Psoas muscle (tissue), 7 donors: ENCODE measurements at regions not wholly inside any gene's neighbourhood (a gene's known extent, or its start where the extent isn't known, plus 50 kb on each side); places are given as distances from the start of the nearest gene placed in this dataset.

Experiments used
- ATAC-seq, 4 donors: fragments of 200-7000 bp; cut with Tn5 transposase; one replicate each; pipeline ENCODE4 v1.9.1; 2020; ENCODE audit warnings: moderate library complexity in 3 of 4, mild to moderate bottlenecking in 2 of 4
- DNase-seq, 2 donors: peaks; one replicate each; pipeline ENCODE4 v3.0.0-alpha.2; 2020
- H3K27ac ChIP-seq: fragments of 200-600 bp; one replicate; pipeline ENCODE4 v1.8.0; 2022
- H3K27me3 ChIP-seq, 3 donors: fragments of 200-600 bp in 1 of 3; one replicate each; pipeline versions ENCODE4 v1.6.1 to v1.8.0; 2013 to 2022; ENCODE audit warnings: low read length in 2 of 3, mild to moderate bottlenecking in 2 of 3, moderate library complexity in 1 of 3; ENCODE audit not compliant: insufficient read depth in 3 of 3
- H3K36me3 ChIP-seq, 2 donors: fragments of 200-600 bp in 1 of 2; one replicate each; pipeline versions ENCODE4 v1.6.1 to v1.8.0; 2013 to 2022; ENCODE audit warnings: low read depth in 1 of 2, mild to moderate bottlenecking in 1 of 2, moderate library complexity in 1 of 2; ENCODE audit not compliant: insufficient read depth in 1 of 2
- H3K4me1 ChIP-seq: fragments of 200-600 bp; one replicate; pipeline ENCODE4 v1.8.0; 2022
- H3K4me3 ChIP-seq: fragments of 200-600 bp; one replicate; pipeline ENCODE4 v1.8.0; 2022; ENCODE audit warnings: mild to moderate bottlenecking
- H3K9me3 ChIP-seq: fragments of 200-600 bp; one replicate; pipeline ENCODE4 v1.8.0; 2022
- WGBS, 3 donors: extraction: QIAGEN DNeasy Blood & Tissue Kit; methylation state at CpG; one replicate each; pipeline versions ENCODE4 v1.1.6 to v1.1.7; 2013; 5-methylcytosine and 5-hydroxymethylcytosine counted together
- intact Hi-C, 2 donors: fragments of 100-400 bp; cut with DNase I; formaldehyde crosslinking; loops; one replicate each; pipeline versions ENCODE4 v1.11.0 to v1.14.2; 2022
- TF ChIP-seq, protein P1 (sequence below): fragments of 200-600 bp; IDR thresholded peaks from one replicate; pipeline ENCODE4 v1.8.0; 2022; ENCODE audit warnings: antibody characterized with exemption
- donor health status: healthy with polysubstance abuse.
- donor health status: DM: no; HTN: no; CAD: no; lungs with moderate emphysema.
- donor health status: Bipolar disorder and iron deficiency.
- donor health status: healthy.
- donor health status: DM: yes; HTN: yes; CAD: no.
- donor health status: DM: no; HTN: no; CAD: no.
- donor health status: DM: yes; HTN: yes; CAD: no.

DNA sequence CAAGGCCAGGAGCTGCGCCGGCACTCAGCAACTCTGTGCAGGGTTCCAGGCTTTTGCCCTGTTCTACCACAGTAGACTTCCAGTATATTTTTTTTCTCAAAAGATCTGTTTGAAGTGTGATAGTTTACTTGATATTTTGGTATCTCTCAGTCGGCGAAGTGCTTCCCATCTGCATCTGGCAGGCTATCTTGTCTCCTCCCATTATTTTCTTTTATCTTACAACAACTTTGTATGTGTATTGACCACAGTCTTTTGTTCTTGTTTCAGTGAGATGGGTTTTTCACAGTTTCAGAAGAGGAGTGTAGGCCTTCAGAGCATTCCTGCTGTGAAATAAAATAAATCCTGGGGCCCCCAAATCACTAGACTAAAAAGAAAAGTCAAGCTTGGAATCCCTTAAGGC is 292.9 kb downstream of the PTGER3 start:
- ATAC-seq = no peak
- intact Hi-C loops = no loop called here
- no peaks in the 10 kb centered on the region for H3K4me1 ChIP-seq
- no peak overlapping the region for H3K4me3 ChIP-seq
- no peak for DNase-seq
- no peak overlapping the region for H3K27ac ChIP-seq
- H3K36me3 ChIP-seq = no peaks in the 10 kb centered on the region
- 94 to 96% (median 96%) methylated on average over 4 of the region's 4 CpGs for WGBS, 3 donors
- no peaks in the 10 kb centered on the region for H3K9me3 ChIP-seq
- TF ChIP-seq, protein P1, sequence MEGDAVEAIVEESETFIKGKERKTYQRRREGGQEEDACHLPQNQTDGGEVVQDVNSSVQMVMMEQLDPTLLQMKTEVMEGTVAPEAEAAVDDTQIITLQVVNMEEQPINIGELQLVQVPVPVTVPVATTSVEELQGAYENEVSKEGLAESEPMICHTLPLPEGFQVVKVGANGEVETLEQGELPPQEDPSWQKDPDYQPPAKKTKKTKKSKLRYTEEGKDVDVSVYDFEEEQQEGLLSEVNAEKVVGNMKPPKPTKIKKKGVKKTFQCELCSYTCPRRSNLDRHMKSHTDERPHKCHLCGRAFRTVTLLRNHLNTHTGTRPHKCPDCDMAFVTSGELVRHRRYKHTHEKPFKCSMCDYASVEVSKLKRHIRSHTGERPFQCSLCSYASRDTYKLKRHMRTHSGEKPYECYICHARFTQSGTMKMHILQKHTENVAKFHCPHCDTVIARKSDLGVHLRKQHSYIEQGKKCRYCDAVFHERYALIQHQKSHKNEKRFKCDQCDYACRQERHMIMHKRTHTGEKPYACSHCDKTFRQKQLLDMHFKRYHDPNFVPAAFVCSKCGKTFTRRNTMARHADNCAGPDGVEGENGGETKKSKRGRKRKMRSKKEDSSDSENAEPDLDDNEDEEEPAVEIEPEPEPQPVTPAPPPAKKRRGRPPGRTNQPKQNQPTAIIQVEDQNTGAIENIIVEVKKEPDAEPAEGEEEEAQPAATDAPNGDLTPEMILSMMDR = no peak
- H3K27me3 ChIP-seq = no peaks in the 10 kb centered on the region

DNA sequence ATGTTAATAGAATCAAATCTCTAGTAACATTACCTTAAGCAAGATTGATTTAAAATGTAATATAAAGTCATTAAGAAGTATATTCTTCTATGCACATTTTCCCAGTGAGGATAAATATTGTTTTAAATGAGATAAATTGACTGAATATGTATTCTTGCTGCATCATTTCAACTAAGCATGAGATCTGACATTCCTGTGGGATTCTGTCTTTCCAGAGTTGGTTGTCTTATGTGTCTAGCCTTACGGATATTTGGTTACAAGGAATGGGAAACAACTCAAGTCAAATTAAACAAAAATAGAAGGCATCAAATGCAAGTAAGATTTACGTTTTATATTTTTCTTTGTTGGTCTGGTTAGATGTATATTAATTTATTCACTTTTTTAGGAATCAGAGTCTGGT is 287.5 kb downstream of the PTGER3 start:
- no peak for ATAC-seq
- Histone ChIP-seq H3K36me3 (no peaks in the 10 kb centered on the region), H3K27me3 (no peaks in the 10 kb centered on the region), H3K9me3 (no peaks in the 10 kb centered on the region), H3K4me3 (no peak overlapping the region), H3K27ac (no peak overlapping the region), H3K4me1 (no peaks in the 10 kb centered on the region)
- no peak for DNase-seq
- 50 to 51% (median 51%) methylated on average over 2 of the region's 2 CpGs for WGBS, 3 donors
- intact Hi-C loops = no loop called here
- TF ChIP-seq, protein P1 = no peak

DNA sequence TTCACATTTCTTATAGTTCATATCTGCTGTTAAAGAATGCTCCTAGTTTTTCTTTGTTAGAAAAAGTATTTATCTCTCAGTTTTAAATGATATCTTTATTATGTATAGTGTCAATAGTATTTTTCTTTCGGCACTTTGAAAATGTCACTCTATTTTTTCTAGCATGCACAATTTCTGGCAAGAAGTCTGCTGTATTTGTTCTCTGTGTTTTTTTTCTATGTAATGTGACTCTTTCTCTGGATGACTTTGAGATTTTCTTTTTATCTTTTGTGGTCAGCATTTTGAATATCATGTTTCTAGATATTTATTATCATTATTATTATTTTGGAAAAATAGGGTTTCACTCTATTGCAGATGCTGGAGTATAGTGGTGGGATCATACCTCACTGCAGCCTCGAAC is 285.2 kb downstream of the PTGER3 start:
- TF ChIP-seq, protein P1 = no peak
- DNase-seq (no peak), ATAC-seq (no peak)
- Histone ChIP-seq H3K36me3 (no peaks in the 10 kb centered on the region), H3K9me3 (no peaks in the 10 kb centered on the region), H3K27ac (no peak overlapping the region), H3K27me3 (no peaks in the 10 kb centered on the region), H3K4me3 (no peak overlapping the region), H3K4me1 (no peaks in the 10 kb centered on the region)
- intact Hi-C loops = no loop called here
- 72 to 86% (median 79%) methylated on average over 2 of the region's 2 CpGs for WGBS, 3 donors

DNA sequence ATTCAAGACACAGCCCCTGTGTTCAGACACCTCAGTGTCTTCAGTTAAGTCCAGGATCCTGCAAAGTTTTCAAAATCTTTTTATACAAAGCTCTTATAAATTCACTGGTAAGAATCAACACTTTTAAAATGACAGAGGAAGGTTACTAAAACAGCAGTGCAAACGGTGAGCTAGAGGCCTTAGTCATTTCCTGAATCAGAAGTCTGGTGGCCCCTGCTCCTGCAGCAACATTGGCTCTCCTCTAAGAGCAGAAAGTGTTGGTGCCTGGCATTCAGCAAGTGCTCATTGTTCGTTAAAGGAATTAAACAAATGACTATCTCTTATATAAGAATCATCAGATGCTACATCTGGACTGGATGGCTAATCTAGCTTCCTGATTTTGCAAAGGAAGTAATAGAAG is 282.9 kb downstream of the PTGER3 start:
- 42 to 54% (median 47%) methylated on average over 2 of the region's 2 CpGs for WGBS, 3 donors
- intact Hi-C loops = no loop called here
- TF ChIP-seq, protein P1 = no peak
- no peak for ATAC-seq
- no peaks in the 10 kb centered on the region for H3K27me3 ChIP-seq
- no peak overlapping the region for H3K4me3 ChIP-seq
- DNase-seq = no peak
- H3K9me3 ChIP-seq = no peaks in the 10 kb centered on the region
- H3K4me1 ChIP-seq = no peaks in the 10 kb centered on the region
- no peaks in the 10 kb centered on the region for H3K36me3 ChIP-seq
- no peak overlapping the region for H3K27ac ChIP-seq

DNA sequence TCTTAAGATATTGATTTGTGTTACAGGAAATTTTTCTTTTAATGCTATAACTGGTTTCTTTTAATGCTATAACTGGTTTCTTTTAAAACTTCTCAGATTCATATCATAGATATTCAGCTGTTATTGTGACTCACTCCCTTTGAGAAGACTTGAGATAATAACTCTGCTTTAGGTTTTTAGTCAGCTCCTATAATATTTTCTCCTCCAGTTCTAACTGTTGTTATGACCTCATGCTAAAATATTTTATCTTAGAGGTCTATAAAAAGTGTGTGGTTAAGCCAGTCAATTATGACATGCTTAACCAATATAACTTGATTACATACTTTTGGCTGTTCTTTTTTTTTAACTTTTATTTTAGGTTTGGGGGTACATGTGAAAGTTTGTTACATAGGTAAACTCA is 280.2 kb downstream of the PTGER3 start:
- DNase-seq = no peak
- no peaks in the 10 kb centered on the region for H3K36me3 ChIP-seq
- no peak overlapping the region for H3K27ac ChIP-seq
- H3K27me3 ChIP-seq = no peaks in the 10 kb centered on the region
- no peak overlapping the region for H3K4me3 ChIP-seq
- H3K9me3 ChIP-seq = peaks cover 8% of the 10 kb centered on the region
- TF ChIP-seq, protein P1 = no peak
- intact Hi-C loops = no loop called here
- H3K4me1 ChIP-seq = no peaks in the 10 kb centered on the region
- ATAC-seq = no peak
